ENCODE measurements at regions not wholly inside any gene's neighbourhood (a gene's known extent, or its start where the extent isn't known, plus 50 kb on each side); places are given as distances from the start of the nearest gene placed in this dataset.

GRCh38 chr4:33512397-33512796 is 2731.9 kb downstream of the ARAP2 start:
- TF ChIP-seq POLR2A (IDR thresholded peaks at IDR 0.05) (no peak), POLR2AphosphoS5 (IDR thresholded peaks at IDR 0.05) (no peak)
- TF ChIP-seq, protein P1, sequence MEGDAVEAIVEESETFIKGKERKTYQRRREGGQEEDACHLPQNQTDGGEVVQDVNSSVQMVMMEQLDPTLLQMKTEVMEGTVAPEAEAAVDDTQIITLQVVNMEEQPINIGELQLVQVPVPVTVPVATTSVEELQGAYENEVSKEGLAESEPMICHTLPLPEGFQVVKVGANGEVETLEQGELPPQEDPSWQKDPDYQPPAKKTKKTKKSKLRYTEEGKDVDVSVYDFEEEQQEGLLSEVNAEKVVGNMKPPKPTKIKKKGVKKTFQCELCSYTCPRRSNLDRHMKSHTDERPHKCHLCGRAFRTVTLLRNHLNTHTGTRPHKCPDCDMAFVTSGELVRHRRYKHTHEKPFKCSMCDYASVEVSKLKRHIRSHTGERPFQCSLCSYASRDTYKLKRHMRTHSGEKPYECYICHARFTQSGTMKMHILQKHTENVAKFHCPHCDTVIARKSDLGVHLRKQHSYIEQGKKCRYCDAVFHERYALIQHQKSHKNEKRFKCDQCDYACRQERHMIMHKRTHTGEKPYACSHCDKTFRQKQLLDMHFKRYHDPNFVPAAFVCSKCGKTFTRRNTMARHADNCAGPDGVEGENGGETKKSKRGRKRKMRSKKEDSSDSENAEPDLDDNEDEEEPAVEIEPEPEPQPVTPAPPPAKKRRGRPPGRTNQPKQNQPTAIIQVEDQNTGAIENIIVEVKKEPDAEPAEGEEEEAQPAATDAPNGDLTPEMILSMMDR (IDR thresholded peaks at IDR 0.05): no peak
